Endothelial cell of umbilical vein (primary cell): ENCODE measurements at regions not wholly inside any gene's neighbourhood (a gene's known extent, or its start where the extent isn't known, plus 50 kb on each side); places are given as distances from the start of the nearest gene placed in this dataset.

Experiments used
- BruUV-seq: library from RNA; stranded (reverse); fragments of 400-500 nt; replicated peaks from 2 replicates; lab custom pipeline; 2021; lab: Mats Ljungman, UMichigan
- CTCF ChIA-PET: fragments of 300-600, 350-600 bp; sonication (Branson Sonifier 250); formaldehyde crosslinking; loops from one replicate; lab custom pipeline; 2021; ENCODE audit warnings: antibody characterized with exemption, inconsistent platforms; lab: Charles Lee
- POLR2A ChIA-PET: fragments of 300-600, 350-600 bp; sonication (Branson Sonifier 250); formaldehyde crosslinking; loops from one replicate; lab custom pipeline; 2021; ENCODE audit warnings: antibody characterized with exemption, inconsistent platforms; lab: Charles Lee
- DNase-seq: peaks from one replicate; pipeline ENCODE4 v3.0.0-alpha.2; 2011; ENCODE audit warnings: low read depth, low spot score
- FAIRE-seq: peaks from 2 replicates; lab custom pipeline; 2011; peaks lifted over from hg19 to GRCh38; lab: Jason Lieb, UNC
- H2AFZ ChIP-seq: 2 replicates; pipeline ENCODE4 v1.6.0; 2012; ENCODE audit warnings: low read depth, low read length, control low read depth, inconsistent platforms
- H3K27ac ChIP-seq: 2 replicates; pipeline ENCODE4 v1.5.1; 2011; ENCODE audit warnings: low read depth, mild to moderate bottlenecking, control low read depth, low read length, moderate library complexity; ENCODE audit not compliant: insufficient read depth
- H3K27me3 ChIP-seq, 2 experiments: 2 replicates each; pipeline versions ENCODE4 v1.6.0 to v1.6.1; 2011; ENCODE audit warnings: low read length in 2 of 2, mixed read lengths in 1 of 2; ENCODE audit not compliant: control insufficient read depth in 2 of 2, insufficient read depth in 2 of 2
- H3K36me3 ChIP-seq, 2 experiments: 2 replicates in 1 of 2; 3 replicates in 1 of 2; pipeline ENCODE4 v1.5.1; 2011; ENCODE audit warnings: low read length in 2 of 2, mild to moderate bottlenecking in 1 of 2, moderate library complexity in 1 of 2; ENCODE audit not compliant: control insufficient read depth in 2 of 2, insufficient read depth in 2 of 2; ENCODE audit errors: extremely low read depth in 1 of 2
- H3K4me1 ChIP-seq: 3 replicates; pipeline ENCODE4 v1.5.1; 2011; ENCODE audit warnings: mild to moderate bottlenecking, low read length; ENCODE audit not compliant: control insufficient read depth, insufficient read depth; ENCODE audit errors: extremely low read depth
- H3K4me2 ChIP-seq: 2 replicates; pipeline ENCODE4 v1.6.1; 2011; ENCODE audit warnings: low read length, control low read depth, mixed read lengths; ENCODE audit not compliant: insufficient read depth
- H3K4me3 ChIP-seq, 3 experiments: fragments of 200-600 bp in 1 of 3; sonication (generic), shearing (Covaris generic) in 1 of 3; replicated peaks in 1 of 3; 2 replicates each; pipeline ENCODE4 v1.5.1; 2011 to 2016; ENCODE audit warnings: control low read depth in 3 of 3, low read length in 3 of 3, mild to moderate bottlenecking in 2 of 3, inconsistent platforms in 1 of 3, low read depth in 1 of 3, moderate library complexity in 1 of 3; ENCODE audit not compliant: insufficient read depth in 1 of 3
- H3K79me2 ChIP-seq: 2 replicates; pipeline ENCODE4 v1.6.0; 2012; ENCODE audit warnings: low read length, inconsistent platforms; ENCODE audit not compliant: control insufficient read depth, insufficient read depth
- H3K9ac ChIP-seq: replicated peaks from 2 replicates; pipeline ENCODE3; 2011; ENCODE audit warnings: low read length, control low read depth; ENCODE audit not compliant: insufficient read depth; ENCODE audit errors: extremely low read depth
- H3K9me1 ChIP-seq: replicated peaks from 3 replicates; pipeline ENCODE4 v1.6.0; 2011; ENCODE audit warnings: mild to moderate bottlenecking, low read length; ENCODE audit not compliant: control insufficient read depth, insufficient read depth; ENCODE audit errors: extremely low read depth
- H3K9me3 ChIP-seq: replicated peaks from 2 replicates; pipeline ENCODE4 v1.5.1; 2012; ENCODE audit warnings: low read length, inconsistent platforms; ENCODE audit not compliant: control insufficient read depth, insufficient read depth
- H4K20me1 ChIP-seq: replicated peaks from 2 replicates; pipeline ENCODE3; 2011; ENCODE audit warnings: mild to moderate bottlenecking, low read length; ENCODE audit not compliant: control insufficient read depth, insufficient read depth; ENCODE audit errors: extremely low read depth
- EZH2 ChIP-seq: IDR thresholded peaks from 2 replicates; pipeline ENCODE4 v1.6.1; 2012; ENCODE audit warnings: borderline replicate concordance, low read depth, mild to moderate bottlenecking, moderate library complexity, low read length, inconsistent platforms; ENCODE audit not compliant: severe bottlenecking
- FOS ChIP-seq: IDR thresholded peaks from 2 replicates; pipeline ENCODE4 v1.6.1; 2011; ENCODE audit warnings: mild to moderate bottlenecking, low read length, moderate library complexity, borderline replicate concordance; ENCODE audit not compliant: insufficient read depth
- GATA2 ChIP-seq: IDR thresholded peaks from 2 replicates; pipeline ENCODE4 v1.7.0; 2011; ENCODE audit warnings: low read depth, mild to moderate bottlenecking, moderate library complexity, mixed read lengths, low read length; ENCODE audit not compliant: insufficient read length, insufficient read depth
- dilution Hi-C: fragments of 300-500 bp; cut with MboI; formaldehyde crosslinking; loops from one replicate; pipeline ENCODE4 v1.15.0; 2019; ENCODE audit warnings: low sequenced_read_pairs; ENCODE audit not compliant: extremely low pct_ligation_motif_present
- intact Hi-C: fragments of 100-400 bp; cut with micrococcal nuclease; formaldehyde crosslinking; loops from one replicate; pipeline ENCODE4 v1.10.0; 2022

DNA sequence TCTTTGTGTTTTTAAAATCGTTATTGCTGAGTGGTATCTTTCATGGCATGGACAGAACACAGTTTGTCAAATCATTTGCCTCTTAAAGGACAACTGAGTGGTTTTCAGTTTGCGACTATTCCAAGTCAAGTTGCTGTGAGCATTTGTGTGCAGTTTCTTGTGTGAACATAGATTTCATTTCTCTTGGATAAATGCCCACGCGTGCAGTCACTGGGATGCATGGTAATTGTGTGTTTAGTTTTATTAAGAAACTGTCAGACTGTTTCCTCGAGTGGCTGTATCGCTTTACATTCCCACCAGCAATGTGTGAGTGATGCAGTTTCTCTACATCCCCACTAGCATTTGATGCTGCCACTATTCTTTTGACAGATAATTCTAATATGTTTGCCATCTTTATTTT lies 154.0 kb upstream of the ARL4C start:
- H3K4me1 ChIP-seq: no peaks in the 10 kb centered on the region
- peaks cover 0 to 5% of the 10 kb centered on the region in 2 experiments for H3K27me3 ChIP-seq
- no peaks in the 10 kb centered on the region for H3K79me2 ChIP-seq
- CTCF ChIA-PET: no interaction called here
- DNase-seq: no peak
- dilution Hi-C loops (no loop called here), intact Hi-C loops (no loop called here)
- H3K9me1 ChIP-seq: no peaks in the 10 kb centered on the region
- no peak for TF ChIP-seq FOS
- TF ChIP-seq GATA2: no peak
- H2AFZ ChIP-seq: no peak overlapping the region
- H3K27ac ChIP-seq: no peak overlapping the region
- H3K9me3 ChIP-seq: no peaks in the 10 kb centered on the region
- H3K9ac ChIP-seq: no peak overlapping the region
- no TSS peak for BruUV-seq
- H3K4me2 ChIP-seq: no peak overlapping the region
- no peaks in the 10 kb centered on the region for H3K36me3 ChIP-seq
- POLR2A ChIA-PET: no interaction called here
- no peak for FAIRE-seq
- H4K20me1 ChIP-seq: no peaks in the 10 kb centered on the region
- no peak overlapping the region for H3K4me3 ChIP-seq

DNA sequence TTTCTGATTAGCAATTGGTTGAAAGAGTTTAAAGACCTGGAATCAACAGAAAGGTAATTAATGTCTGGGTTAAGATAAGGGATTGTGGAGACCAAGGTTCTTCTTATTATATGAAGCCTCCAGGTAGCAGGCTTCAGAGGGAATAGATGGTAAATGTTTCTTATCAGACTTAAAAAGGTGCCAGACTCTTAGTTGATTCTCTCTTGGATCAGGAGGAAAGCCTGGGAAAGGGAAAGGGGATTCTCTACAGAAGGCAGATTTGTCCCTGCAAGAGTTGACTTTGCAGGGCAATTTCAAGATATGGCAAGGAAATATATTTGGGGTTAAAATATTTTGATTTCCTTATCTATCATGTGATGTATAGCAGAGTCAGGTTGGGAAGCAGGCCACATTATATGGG lies 153.1 kb upstream of the ARL4C start:
- Histone ChIP-seq H3K79me2 (no peaks in the 10 kb centered on the region), H3K4me1 (no peaks in the 10 kb centered on the region), H3K27ac (no peak overlapping the region), H4K20me1 (no peaks in the 10 kb centered on the region), H3K27me3 (peaks cover 0 to 3% of the 10 kb centered on the region in 2 experiments), H3K4me2 (no peak overlapping the region), H3K9ac (no peak overlapping the region), H3K4me3 (no peak overlapping the region), H3K9me3 (no peaks in the 10 kb centered on the region), H3K9me1 (no peaks in the 10 kb centered on the region), H2AFZ (no peak overlapping the region), H3K36me3 (no peaks in the 10 kb centered on the region)
- no peak for DNase-seq
- ChIA-PET CTCF (no interaction called here), POLR2A (no interaction called here)
- no TSS peak for BruUV-seq
- TF ChIP-seq EZH2: no peak
- TF ChIP-seq FOS: no peak
- dilution Hi-C loops: no loop called here
- no peak for FAIRE-seq
- intact Hi-C loops: no loop called here
